ENCODE measurements at regions not wholly inside any gene's neighbourhood (a gene's known extent, or its start where the extent isn't known, plus 50 kb on each side); places are given as distances from the start of the nearest gene placed in this dataset.

DNA sequence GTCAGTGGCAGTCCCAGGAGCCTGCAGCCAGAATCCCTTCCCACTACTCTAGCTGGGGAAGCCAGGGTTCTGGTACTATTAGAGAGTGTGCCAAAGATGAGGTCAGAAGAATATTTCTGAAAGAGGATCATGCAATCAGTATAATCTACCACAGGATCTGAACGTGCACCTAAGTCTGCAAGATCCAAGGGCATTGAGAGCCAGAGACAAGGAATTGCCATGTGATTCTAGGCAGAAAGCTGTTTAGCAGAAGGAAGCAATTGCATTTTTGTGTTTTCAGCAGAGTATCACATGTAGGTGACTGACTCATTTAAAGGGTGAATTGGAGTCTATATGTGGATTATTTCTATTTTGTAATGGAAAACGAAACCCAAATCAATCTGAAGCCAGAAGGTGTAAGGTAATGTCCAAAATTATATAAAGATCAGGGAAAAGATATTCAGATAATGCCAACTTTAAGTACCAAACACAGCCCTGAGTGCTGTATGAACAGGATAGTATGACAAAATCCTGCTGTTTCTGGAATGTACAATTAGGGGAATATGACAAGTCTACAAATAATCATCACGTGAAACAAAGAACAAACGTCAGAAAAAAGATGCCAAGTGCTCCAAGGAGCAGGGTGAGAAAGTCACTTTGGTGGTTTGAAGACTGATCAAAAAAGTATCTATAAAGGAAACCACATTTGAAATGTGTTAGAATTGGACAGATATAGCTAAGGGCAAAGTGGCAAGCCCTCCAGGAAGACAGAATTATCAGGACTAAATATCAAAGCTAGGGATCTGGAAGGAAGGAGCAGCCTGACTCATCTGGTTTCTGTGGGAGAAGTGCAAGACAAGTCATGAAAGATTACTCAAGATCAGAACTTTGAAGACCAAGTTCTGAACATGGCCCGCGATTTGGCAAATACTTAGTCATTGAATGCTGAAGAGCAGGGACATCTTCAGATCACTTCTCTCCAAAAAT lies 1036.6 kb downstream of the NTRK3 start:
- TF ChIP-seq POLR2A (IDR thresholded peaks at IDR 0.05; ENCODE audit: low read depth), result no peak
- TF ChIP-seq, protein P1, sequence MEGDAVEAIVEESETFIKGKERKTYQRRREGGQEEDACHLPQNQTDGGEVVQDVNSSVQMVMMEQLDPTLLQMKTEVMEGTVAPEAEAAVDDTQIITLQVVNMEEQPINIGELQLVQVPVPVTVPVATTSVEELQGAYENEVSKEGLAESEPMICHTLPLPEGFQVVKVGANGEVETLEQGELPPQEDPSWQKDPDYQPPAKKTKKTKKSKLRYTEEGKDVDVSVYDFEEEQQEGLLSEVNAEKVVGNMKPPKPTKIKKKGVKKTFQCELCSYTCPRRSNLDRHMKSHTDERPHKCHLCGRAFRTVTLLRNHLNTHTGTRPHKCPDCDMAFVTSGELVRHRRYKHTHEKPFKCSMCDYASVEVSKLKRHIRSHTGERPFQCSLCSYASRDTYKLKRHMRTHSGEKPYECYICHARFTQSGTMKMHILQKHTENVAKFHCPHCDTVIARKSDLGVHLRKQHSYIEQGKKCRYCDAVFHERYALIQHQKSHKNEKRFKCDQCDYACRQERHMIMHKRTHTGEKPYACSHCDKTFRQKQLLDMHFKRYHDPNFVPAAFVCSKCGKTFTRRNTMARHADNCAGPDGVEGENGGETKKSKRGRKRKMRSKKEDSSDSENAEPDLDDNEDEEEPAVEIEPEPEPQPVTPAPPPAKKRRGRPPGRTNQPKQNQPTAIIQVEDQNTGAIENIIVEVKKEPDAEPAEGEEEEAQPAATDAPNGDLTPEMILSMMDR (IDR thresholded peaks at IDR 0.05), result no peak
